Cardiac septum (tissue), 1 donor: ENCODE measurements at regions not wholly inside any gene's neighbourhood (a gene's known extent, or its start where the extent isn't known, plus 50 kb on each side); places are given as distances from the start of the nearest gene placed in this dataset.
"Not testable (repeated sequence)": the region's sequence is repeated elsewhere in the genome, so short reads cannot be mapped to it uniquely, and the experiment has no call there.

Experiments
- DNase-seq: peaks from one replicate; pipeline ENCODE4 v3.0.0-alpha.2; 2020; ENCODE audit warnings: low spot score
- intact Hi-C: fragments of 100-400 bp; cut with DNase I; formaldehyde crosslinking; loops from one replicate; pipeline ENCODE4 v1.14.0; 2022
- donor health status: DM: no; HTN: no; CAD: no.

- intact Hi-C loops, result no loop called here
Measured at GRCh38 chr5:3187771-3188425, 407.7 kb upstream of the IRX1 start.

GRCh38 chr5:3186736-3187405 lies 408.8 kb upstream of the IRX1 start:
- DNase-seq, result no peak
- intact Hi-C loops, result no loop called here

More at GRCh38 chr5:3187771-3188425, 407.7 kb upstream of the IRX1 start:
- DNase-seq, result no peak

- intact Hi-C loops, result no loop called here
Measured at GRCh38 chr5:3186156-3186555, 409.5 kb upstream of the IRX1 start.

GRCh38 chr5:3185488-3185887 lies 410.1 kb upstream of the IRX1 start:
- no peak for DNase-seq
- intact Hi-C loops, result no loop called here

More at GRCh38 chr5:3186156-3186555, 409.5 kb upstream of the IRX1 start:
- DNase-seq, result no peak

GRCh38 chr5:3182133-3182876 lies 413.3 kb upstream of the IRX1 start:
- no peak for DNase-seq
- intact Hi-C loops, result no loop called here

- no peak for DNase-seq
- intact Hi-C loops, result no loop called here
Measured at GRCh38 chr5:3181671-3182070, 414.0 kb upstream of the IRX1 start.

GRCh38 chr5:3180636-3181035 lies 415.0 kb upstream of the IRX1 start:
- intact Hi-C loops, result no loop called here
- peak; percentile 46 for DNase-seq

- intact Hi-C loops, result no loop called here
Measured at GRCh38 chr5:3179220-3179619, 416.4 kb upstream of the IRX1 start.

GRCh38 chr5:3177338-3177737 lies 418.3 kb upstream of the IRX1 start:
- intact Hi-C loops, result no loop called here
- DNase-seq, result peak; percentile 39

More at GRCh38 chr5:3179220-3179619, 416.4 kb upstream of the IRX1 start:
- DNase-seq, result no peak

GRCh38 chr5:3175416-3175815 lies 420.2 kb upstream of the IRX1 start:
- intact Hi-C loops, result no loop called here
- no peak for DNase-seq

GRCh38 chr5:3167473-3167872 lies 416.0 kb upstream of the IRX2 start:
- intact Hi-C loops, result no loop called here
- DNase-seq, result no peak

GRCh38 chr5:3163626-3164025 lies 412.1 kb upstream of the IRX2 start:
- DNase-seq, result peak; percentile 64
- intact Hi-C loops, result no loop called here

GRCh38 chr5:3161672-3162071 lies 410.2 kb upstream of the IRX2 start:
- intact Hi-C loops, result no loop called here

GRCh38 chr5:3157214-3157613 lies 405.7 kb upstream of the IRX2 start:
- no peak for DNase-seq
- intact Hi-C loops, result no loop called here

More at GRCh38 chr5:3161672-3162071, 410.2 kb upstream of the IRX2 start:
- DNase-seq, result peak; percentile 60

GRCh38 chr5:3155717-3156116 lies 404.2 kb upstream of the IRX2 start:
- DNase-seq, result no peak
- intact Hi-C loops, result no loop called here

GRCh38 chr5:3155046-3155445 lies 403.6 kb upstream of the IRX2 start:
- intact Hi-C loops, result no loop called here

GRCh38 chr5:3153906-3154305 lies 402.4 kb upstream of the IRX2 start:
- DNase-seq, result no peak
- intact Hi-C loops, result no loop called here

More at GRCh38 chr5:3155046-3155445, 403.6 kb upstream of the IRX2 start:
- DNase-seq, result no peak

- intact Hi-C loops, result no loop called here
- DNase-seq, result no peak
Measured at GRCh38 chr5:3153226-3153858, 401.9 kb upstream of the IRX2 start.

GRCh38 chr5:3149899-3150298 lies 398.4 kb upstream of the IRX2 start:
- DNase-seq, result no peak
- intact Hi-C loops, result no loop called here

- DNase-seq, intact Hi-C loops: not testable (repeated sequence)
Measured at GRCh38 chr5:3147405-3147804, 395.9 kb upstream of the IRX2 start.
